GM23338 (cell line): ENCODE measurements at regions not wholly inside any gene's neighbourhood (a gene's known extent, or its start where the extent isn't known, plus 50 kb on each side); places are given as distances from the start of the nearest gene placed in this dataset.

Experiments used
- ATAC-seq: fragments of 200-7000 bp; cut with Tn5 transposase; 3 replicates; pipeline ENCODE4 v1.9.1; 2020
- DNase-seq: peaks from one replicate; pipeline ENCODE4 v3.0.0-alpha.2; 2015; ENCODE audit warnings: low spot score
- H2AFZ ChIP-seq: fragments of 200-600 bp; sonication (generic); 2 replicates; pipeline ENCODE4 v1.8.0; 2016; ENCODE audit warnings: antibody characterized with exemption, mild to moderate bottlenecking, moderate library complexity
- H3F3A ChIP-seq: fragments of 200-600 bp; sonication (generic); replicated peaks from 2 replicates; pipeline ENCODE4 v1.8.0; 2017; ENCODE audit warnings: antibody characterized with exemption, mixed run types, low read depth
- H3K27ac ChIP-seq: fragments of 200-600 bp; sonication (generic); 2 replicates; pipeline ENCODE4 v1.6.1; 2016; ENCODE audit warnings: low read depth
- H3K27me3 ChIP-seq: fragments of 200-600 bp; sonication (generic); 2 replicates; pipeline ENCODE4 v1.8.0; 2016; ENCODE audit warnings: mild to moderate bottlenecking, mixed run types, moderate library complexity; ENCODE audit not compliant: insufficient read depth
- H3K36me3 ChIP-seq: fragments of 200-600 bp; sonication (generic); 2 replicates; pipeline ENCODE4 v1.8.0; 2016; ENCODE audit warnings: mild to moderate bottlenecking; ENCODE audit not compliant: insufficient read depth
- H3K4me1 ChIP-seq: fragments of 200-600 bp; sonication (generic); 2 replicates; pipeline ENCODE4 v1.8.0; 2016; ENCODE audit warnings: mild to moderate bottlenecking, moderate library complexity; ENCODE audit not compliant: insufficient read depth
- H3K4me2 ChIP-seq: fragments of 200-600 bp; sonication (generic); 2 replicates; pipeline ENCODE4 v1.7.1; 2017; ENCODE audit warnings: mixed run types
- H3K4me3 ChIP-seq: fragments of 200-600 bp; sonication (generic); 2 replicates; pipeline ENCODE4 v1.6.1; 2016; ENCODE audit warnings: mixed run types
- H3K79me2 ChIP-seq: fragments of 200-600 bp; sonication (generic); replicated peaks from 2 replicates; pipeline ENCODE4 v1.8.0; 2017; ENCODE audit warnings: mild to moderate bottlenecking; ENCODE audit not compliant: insufficient read depth
- H3K9me2 ChIP-seq: fragments of 200-600 bp; sonication (generic); 2 replicates; pipeline ENCODE4 v1.8.0; 2017; ENCODE audit not compliant: insufficient read depth
- H4K20me1 ChIP-seq: fragments of 200-600 bp; sonication (generic); replicated peaks from 2 replicates; pipeline ENCODE4 v1.8.0; 2017; ENCODE audit warnings: mild to moderate bottlenecking; ENCODE audit not compliant: insufficient read depth
- H3K27ac Mint-ChIP-seq: 2 replicates; pipeline ENCODE4 v1.8.0; 2020; ENCODE audit warnings: inconsistent platforms, mild to moderate bottlenecking, moderate library complexity, mixed read lengths
- H3K27me3 Mint-ChIP-seq: 3 replicates; pipeline ENCODE4 v1.8.0; 2022; ENCODE audit warnings: low read depth, mild to moderate bottlenecking, moderate library complexity, mixed read lengths, inconsistent platforms; ENCODE audit not compliant: insufficient read depth, poor library complexity
- H3K36me3 Mint-ChIP-seq: 3 replicates; pipeline ENCODE4 v1.8.0; 2021; ENCODE audit warnings: low read depth, mild to moderate bottlenecking, inconsistent platforms, moderate library complexity, mixed read lengths
- H3K4me1 Mint-ChIP-seq: 3 replicates; pipeline ENCODE4 v1.8.0; 2020; ENCODE audit warnings: mild to moderate bottlenecking, inconsistent platforms, mixed read lengths
- H3K4me3 Mint-ChIP-seq: 3 replicates; pipeline ENCODE4 v1.8.0; 2021; ENCODE audit warnings: moderate library complexity, mild to moderate bottlenecking, inconsistent platforms, mixed read lengths
- H3K9me3 Mint-ChIP-seq: 3 replicates; pipeline ENCODE4 v1.8.0; 2020; ENCODE audit warnings: moderate library complexity, mild to moderate bottlenecking, inconsistent platforms, mixed read lengths
- CREB1 ChIP-seq: fragments of 250-450 bp; sonication (Bioruptor Pico); IDR thresholded peaks from 2 replicates; pipeline ENCODE4 v1.5.0; 2020; ENCODE audit warnings: low read depth, mild to moderate bottlenecking, moderate library complexity
- CTCF ChIP-seq, 2 experiments: fragments of 200-600 bp in 1 of 2; sonication (generic) in 1 of 2; conservative IDR thresholded peaks; 2 replicates each; pipeline versions ENCODE4 v1.5.1 to v1.6.1; 2016 to 2017; ENCODE audit warnings: antibody characterized with exemption in 2 of 2, low read depth in 2 of 2, mild to moderate bottlenecking in 2 of 2, moderate library complexity in 1 of 2
- ETS1 ChIP-seq: IDR thresholded peaks from 2 replicates; pipeline ENCODE4 v1.6.1; 2016; ENCODE audit warnings: antibody characterized with exemption
- EZH2 ChIP-seq: fragments of 200-600 bp; sonication (generic); IDR thresholded peaks from one replicate; pipeline ENCODE4 v1.8.0; 2017; ENCODE audit warnings: antibody characterized with exemption, mild to moderate bottlenecking, low read depth; ENCODE audit not compliant: unreplicated experiment
- EZH2phosphoT487 ChIP-seq: fragments of 200-600 bp; sonication (generic); IDR thresholded peaks from one replicate; pipeline ENCODE4 v1.8.1; 2018; ENCODE audit warnings: antibody characterized with exemption; ENCODE audit not compliant: unreplicated experiment
- NANOG ChIP-seq: IDR thresholded peaks from 2 replicates; pipeline ENCODE4 v1.6.1; 2016; ENCODE audit warnings: antibody characterized with exemption, borderline replicate concordance
- REST ChIP-seq: IDR thresholded peaks from one replicate; pipeline ENCODE4 v1.6.1; 2018; ENCODE audit warnings: antibody characterized with exemption; ENCODE audit not compliant: unreplicated experiment
- STAT1 ChIP-seq: IDR thresholded peaks from one replicate; pipeline ENCODE4 v1.6.1; 2016; ENCODE audit warnings: antibody characterized with exemption; ENCODE audit not compliant: unreplicated experiment
- ZNF114 ChIP-seq: fragments of 250-450 bp; sonication (Bioruptor Pico); IDR thresholded peaks from 2 replicates; pipeline ENCODE4 v1.5.0; 2020; ENCODE audit warnings: mild to moderate bottlenecking, moderate library complexity
- ZNF331 ChIP-seq: fragments of 250-450 bp; sonication (Bioruptor Pico); IDR thresholded peaks from 2 replicates; pipeline ENCODE4 v1.5.0; 2020; ENCODE audit warnings: low read depth, mild to moderate bottlenecking, moderate library complexity
- ZNF462 ChIP-seq: fragments of 250-450 bp; sonication (Bioruptor Pico); IDR thresholded peaks from 2 replicates; pipeline ENCODE4 v1.5.0; 2020; ENCODE audit warnings: mild to moderate bottlenecking, moderate library complexity

GRCh38 chr6:132139611-132140010 is 188.4 kb upstream of the CCN2 start:
- no peak overlapping the region for H3K27ac ChIP-seq
- DNase-seq (no peak), ATAC-seq (no peak)
- no peak overlapping the region for H3K4me3 ChIP-seq
- no peaks in the 10 kb centered on the region for H3K79me2 ChIP-seq
- no peak overlapping the region for H3K4me2 ChIP-seq
- H3K9me3 Mint-ChIP-seq, result no peaks in the 10 kb centered on the region
- H4K20me1 ChIP-seq, result no peaks in the 10 kb centered on the region
- no peaks in the 10 kb centered on the region for H3K27me3 Mint-ChIP-seq
- no peaks in the 10 kb centered on the region for H3F3A ChIP-seq
- no peaks in the 10 kb centered on the region for H3K36me3 ChIP-seq
- TF ChIP-seq EZH2 (no peak), NANOG (no peak), ZNF114 (no peak), ZNF462 (CRISPR knock-in tag) (no peak), STAT1 (no peak), ETS1 (no peak), REST (no peak), CTCF (conservative IDR thresholded peaks at IDR 0.05; ENCODE audit: low read depth in 2 of 2) (no peak), EZH2phosphoT487 (no peak), ZNF331 (no peak), CREB1 (CRISPR knock-in tag) (no peak)
- H3K9me2 ChIP-seq, result no peaks in the 10 kb centered on the region
- H3K4me3 Mint-ChIP-seq, result no peak overlapping the region
- no peak overlapping the region for H3K27ac Mint-ChIP-seq
- H3K4me1 ChIP-seq, result no peaks in the 10 kb centered on the region
- H3K27me3 ChIP-seq, result no peaks in the 10 kb centered on the region
- no peaks in the 10 kb centered on the region for H3K36me3 Mint-ChIP-seq
- H2AFZ ChIP-seq, result no peak overlapping the region
- peaks cover 3% of the 10 kb centered on the region; the same call in 1 of the 3 replicates for H3K4me1 Mint-ChIP-seq
